ENCODE measurements at regions not wholly inside any gene's neighbourhood (a gene's known extent, or its start where the extent isn't known, plus 50 kb on each side); places are given as distances from the start of the nearest gene placed in this dataset.

DNA sequence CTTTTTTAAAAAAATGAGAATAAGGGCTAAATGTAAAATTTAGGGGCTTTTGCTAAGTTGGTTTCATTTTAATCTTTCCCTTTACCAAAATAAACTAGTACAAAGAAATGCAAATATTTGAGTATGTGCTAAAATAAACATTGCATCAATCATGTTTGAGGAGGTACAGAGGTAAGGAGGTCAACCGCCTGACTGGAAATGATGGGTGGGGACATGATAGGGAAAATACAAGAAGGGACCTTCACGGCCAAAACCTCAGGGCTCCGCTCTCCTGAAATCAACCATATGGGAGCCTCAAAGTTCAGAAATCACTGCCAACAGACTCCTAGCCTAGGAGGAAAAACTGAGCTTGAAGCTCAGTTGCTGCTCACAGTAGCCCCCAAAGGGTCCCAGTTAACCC is 207.6 kb downstream of the AHR start:
- Histone ChIP-seq H3K4me1 (replicated peaks; ENCODE audit: insufficient read depth) (peaks cover 7% of the 10 kb centered on the region; the same call in 1 of the 2 replicates), H3K79me2 (ENCODE audit: low read depth) (no peaks in the 10 kb centered on the region), H4K20me1 (ENCODE audit: insufficient read depth) (no peaks in the 10 kb centered on the region), H3F3A (ENCODE audit: insufficient read depth, low read depth) (no peaks in the 10 kb centered on the region), H3K9me2 (ENCODE audit: insufficient read depth) (no peaks in the 10 kb centered on the region), H3K4me3 (no peak overlapping the region), H3K27ac (no peak overlapping the region), H2AFZ (no peak overlapping the region), H3K36me3 (ENCODE audit: low read depth) (no peaks in the 10 kb centered on the region), H3K9me3 (ENCODE audit: insufficient read depth, low read depth) (no peaks in the 10 kb centered on the region), H3K4me2 (no peak overlapping the region), H3K27me3 (ENCODE audit: insufficient read depth, low read depth) (no peaks in the 10 kb centered on the region)
- DNase-seq = peak in 1 of 2 experiments; percentile 36
- ChIA-PET POLR2A (ENCODE audit: unreplicated experiment) (interaction anchor here (0.6 kb wide), 1 partner anchor 13 kb away, joined by 4 read pairs; no protein-coding TSS in a partner anchor), CTCF (no interaction called here)
- TF ChIP-seq EZH2 (IDR thresholded peaks at IDR 0.05; ENCODE audit: low read depth) (no peak), CTCF (conservative IDR thresholded peaks at IDR 0.05) (no peak)
- BruUV-seq (replicated peaks) = no TSS peak
- intact Hi-C loops (cut with micrococcal nuclease; ENCODE audit: unreplicated experiment) = no loop called here

- BruUV-seq (replicated peaks) = no TSS peak
- intact Hi-C loops (cut with micrococcal nuclease; ENCODE audit: unreplicated experiment) = no loop called here
- Histone ChIP-seq H3F3A (ENCODE audit: insufficient read depth, low read depth) (no peaks in the 10 kb centered on the region), H3K9me2 (ENCODE audit: insufficient read depth) (no peaks in the 10 kb centered on the region), H3K79me2 (ENCODE audit: low read depth) (no peaks in the 10 kb centered on the region), H3K4me3 (no peak overlapping the region), H3K4me2 (no peak overlapping the region), H3K4me1 (replicated peaks; ENCODE audit: insufficient read depth) (peaks cover 7% of the 10 kb centered on the region; the same call in 1 of the 2 replicates), H3K36me3 (ENCODE audit: low read depth) (no peaks in the 10 kb centered on the region), H3K27ac (no peak overlapping the region), H4K20me1 (ENCODE audit: insufficient read depth) (no peaks in the 10 kb centered on the region), H2AFZ (no peak overlapping the region), H3K27me3 (ENCODE audit: insufficient read depth, low read depth) (no peaks in the 10 kb centered on the region), H3K9me3 (ENCODE audit: insufficient read depth, low read depth) (no peaks in the 10 kb centered on the region)
- ChIA-PET CTCF (no interaction called here), POLR2A (ENCODE audit: unreplicated experiment) (interaction anchor here (0.6 kb wide), 1 partner anchor 13 kb away, joined by 4 read pairs; no protein-coding TSS in a partner anchor)
- no peak for TF ChIP-seq EZH2 (IDR thresholded peaks at IDR 0.05; ENCODE audit: low read depth)
- TF ChIP-seq CTCF (conservative IDR thresholded peaks at IDR 0.05) = no peak
- DNase-seq = no peak
These were observed 208.1 kb downstream of the AHR start for GRCh38 chr7:17506596-17506995.

- BruUV-seq (replicated peaks) = no TSS peak
- no peak overlapping the region for H3K4me3 ChIP-seq
- H3K4me2 ChIP-seq = no peak overlapping the region
- H3K79me2 ChIP-seq (ENCODE audit: low read depth) = no peaks in the 10 kb centered on the region
- peaks cover 7% of the 10 kb centered on the region; the same call in 1 of the 2 replicates for H3K4me1 ChIP-seq (replicated peaks; ENCODE audit: insufficient read depth)
- H3K9me3 ChIP-seq (ENCODE audit: insufficient read depth, low read depth) = no peaks in the 10 kb centered on the region
- no peaks in the 10 kb centered on the region for H3F3A ChIP-seq (ENCODE audit: insufficient read depth, low read depth)
- H2AFZ ChIP-seq = no peak overlapping the region
- no peaks in the 10 kb centered on the region for H3K36me3 ChIP-seq (ENCODE audit: low read depth)
- ChIA-PET CTCF (no interaction called here), POLR2A (ENCODE audit: unreplicated experiment) (no interaction called here)
- H3K27me3 ChIP-seq (ENCODE audit: insufficient read depth, low read depth) = no peaks in the 10 kb centered on the region
- intact Hi-C loops (cut with micrococcal nuclease; ENCODE audit: unreplicated experiment) = no loop called here
- H3K27ac ChIP-seq = no peak overlapping the region
- no peak for TF ChIP-seq EZH2 (IDR thresholded peaks at IDR 0.05; ENCODE audit: low read depth)
- no peak for TF ChIP-seq CTCF (conservative IDR thresholded peaks at IDR 0.05)
- H4K20me1 ChIP-seq (ENCODE audit: insufficient read depth) = no peaks in the 10 kb centered on the region
- H3K9me2 ChIP-seq (ENCODE audit: insufficient read depth) = no peaks in the 10 kb centered on the region; the same call in 1 of the 2 replicates
- no peak for DNase-seq
These were observed 209.3 kb downstream of the AHR start for GRCh38 chr7:17507717-17508116.

Measured in PC-9 (cell line).